ENCODE measurements at regions not wholly inside any gene's neighbourhood (a gene's known extent, or its start where the extent isn't known, plus 50 kb on each side); places are given as distances from the start of the nearest gene placed in this dataset.

DNA sequence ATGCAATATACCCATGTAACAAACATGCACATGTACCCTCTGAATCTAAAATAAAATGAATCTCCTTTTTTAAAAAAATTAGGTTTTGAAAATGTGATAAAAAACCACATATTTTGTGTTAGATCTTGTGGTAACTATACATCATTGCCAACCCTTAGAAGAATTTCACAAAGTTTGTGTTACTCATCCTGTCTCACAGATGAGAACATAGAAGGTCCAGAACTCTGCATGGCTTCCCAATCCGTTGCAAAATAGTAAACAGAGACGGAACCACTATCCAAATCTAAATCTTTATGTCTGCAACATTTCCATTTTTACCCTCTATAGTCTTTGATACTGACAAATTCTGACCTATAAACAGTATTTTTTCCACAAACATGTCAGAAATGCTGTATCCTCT is 759.9 kb downstream of the KCNJ2 start:
- no peaks in the 10 kb centered on the region for H3K4me1 ChIP-seq (ENCODE audit: insufficient read depth, low read length, severe bottlenecking)
- no peak overlapping the region for H3K27ac ChIP-seq (ENCODE audit: low read depth, low read length, poor library complexity, severe bottlenecking)
- H4K20me1 ChIP-seq (ENCODE audit: insufficient read depth, low read length), result no peaks in the 10 kb centered on the region; the same call in 1 of the 2 replicates
- H3K9me2 ChIP-seq (ENCODE audit: low read depth, low read length), result no peaks in the 10 kb centered on the region
- no peaks in the 10 kb centered on the region for H3K79me2 ChIP-seq (ENCODE audit: insufficient read depth, low read length)
- no peak overlapping the region for H3K9ac ChIP-seq (ENCODE audit: low read length)
- no peak overlapping the region for H2AFZ ChIP-seq (ENCODE audit: low read length)
- H3K4me3 ChIP-seq (ENCODE audit: low read depth, low read length, poor library complexity, severe bottlenecking), result no peak overlapping the region
- H3F3A ChIP-seq (ENCODE audit: insufficient read depth, low read length), result no peaks in the 10 kb centered on the region
- no peaks in the 10 kb centered on the region for H3K36me3 ChIP-seq (ENCODE audit: insufficient read depth, low read length)
- H3K4me2 ChIP-seq (ENCODE audit: low read length), result no peak overlapping the region
- no peaks in the 10 kb centered on the region for H3K27me3 ChIP-seq (ENCODE audit: insufficient read depth, low read length)
- TF ChIP-seq, protein P1, sequence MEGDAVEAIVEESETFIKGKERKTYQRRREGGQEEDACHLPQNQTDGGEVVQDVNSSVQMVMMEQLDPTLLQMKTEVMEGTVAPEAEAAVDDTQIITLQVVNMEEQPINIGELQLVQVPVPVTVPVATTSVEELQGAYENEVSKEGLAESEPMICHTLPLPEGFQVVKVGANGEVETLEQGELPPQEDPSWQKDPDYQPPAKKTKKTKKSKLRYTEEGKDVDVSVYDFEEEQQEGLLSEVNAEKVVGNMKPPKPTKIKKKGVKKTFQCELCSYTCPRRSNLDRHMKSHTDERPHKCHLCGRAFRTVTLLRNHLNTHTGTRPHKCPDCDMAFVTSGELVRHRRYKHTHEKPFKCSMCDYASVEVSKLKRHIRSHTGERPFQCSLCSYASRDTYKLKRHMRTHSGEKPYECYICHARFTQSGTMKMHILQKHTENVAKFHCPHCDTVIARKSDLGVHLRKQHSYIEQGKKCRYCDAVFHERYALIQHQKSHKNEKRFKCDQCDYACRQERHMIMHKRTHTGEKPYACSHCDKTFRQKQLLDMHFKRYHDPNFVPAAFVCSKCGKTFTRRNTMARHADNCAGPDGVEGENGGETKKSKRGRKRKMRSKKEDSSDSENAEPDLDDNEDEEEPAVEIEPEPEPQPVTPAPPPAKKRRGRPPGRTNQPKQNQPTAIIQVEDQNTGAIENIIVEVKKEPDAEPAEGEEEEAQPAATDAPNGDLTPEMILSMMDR (IDR thresholded peaks at IDR 0.05; ENCODE audit: low read length), result no peak
- TF ChIP-seq EZH2 (IDR thresholded peaks at IDR 0.05; ENCODE audit: borderline replicate concordance, low read length), result no peak
- no peaks in the 10 kb centered on the region for H3K9me3 ChIP-seq (ENCODE audit: low read length)

DNA sequence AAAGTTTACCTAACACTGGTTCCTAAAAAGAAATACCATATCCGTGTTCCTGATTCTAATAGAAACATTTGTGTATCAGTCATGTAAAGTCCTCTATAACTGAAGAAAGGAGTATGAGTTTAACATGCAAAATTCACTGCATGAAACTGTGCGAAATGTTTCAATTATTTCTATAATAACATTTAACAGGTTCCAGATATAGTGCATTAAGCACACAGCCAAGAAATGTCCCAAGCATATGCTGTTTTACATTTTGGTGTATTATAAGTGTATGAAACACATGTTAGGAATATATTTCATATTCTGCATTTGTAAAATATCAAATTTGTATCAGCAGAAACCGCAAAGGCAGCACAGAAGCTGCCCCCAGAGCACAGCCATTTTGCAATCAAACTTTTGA is 764.9 kb downstream of the KCNJ2 start:
- no peak overlapping the region for H3K4me2 ChIP-seq (ENCODE audit: low read length)
- no peaks in the 10 kb centered on the region for H3K9me3 ChIP-seq (ENCODE audit: low read length)
- no peaks in the 10 kb centered on the region for H3K9me2 ChIP-seq (ENCODE audit: low read depth, low read length)
- no peaks in the 10 kb centered on the region for H3K27me3 ChIP-seq (ENCODE audit: insufficient read depth, low read length)
- H2AFZ ChIP-seq (ENCODE audit: low read length), result no peak overlapping the region
- no peak overlapping the region for H3K4me3 ChIP-seq (ENCODE audit: low read depth, low read length, poor library complexity, severe bottlenecking)
- H3F3A ChIP-seq (ENCODE audit: insufficient read depth, low read length), result no peaks in the 10 kb centered on the region
- TF ChIP-seq, protein P1 (IDR thresholded peaks at IDR 0.05; ENCODE audit: low read length), result no peak
- TF ChIP-seq EZH2 (IDR thresholded peaks at IDR 0.05; ENCODE audit: borderline replicate concordance, low read length), result no peak
- H4K20me1 ChIP-seq (ENCODE audit: insufficient read depth, low read length), result no peaks in the 10 kb centered on the region
- no peaks in the 10 kb centered on the region for H3K36me3 ChIP-seq (ENCODE audit: insufficient read depth, low read length)
- H3K79me2 ChIP-seq (ENCODE audit: insufficient read depth, low read length), result no peaks in the 10 kb centered on the region
- H3K27ac ChIP-seq (ENCODE audit: low read depth, low read length, poor library complexity, severe bottlenecking), result no peak overlapping the region
- no peaks in the 10 kb centered on the region for H3K4me1 ChIP-seq (ENCODE audit: insufficient read depth, low read length, severe bottlenecking)
- no peak overlapping the region for H3K9ac ChIP-seq (ENCODE audit: low read length)

DNA sequence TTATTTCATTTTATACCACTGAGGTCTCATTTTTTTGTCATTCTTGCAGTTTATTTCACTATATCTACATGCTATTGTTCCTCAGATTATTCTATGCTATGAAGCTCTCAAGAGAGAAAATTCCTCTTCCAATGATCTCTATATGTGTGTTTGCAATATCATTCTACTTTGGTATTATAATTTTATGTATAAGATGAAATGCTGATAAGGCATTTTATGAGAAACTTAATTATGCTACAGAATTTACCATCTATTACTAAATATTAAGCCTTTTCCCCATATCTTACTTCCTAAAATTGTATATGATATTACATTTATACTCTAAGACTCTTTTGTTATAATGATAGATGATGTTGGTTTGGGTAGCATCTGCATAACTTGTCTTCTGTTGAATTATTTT is 765.5 kb downstream of the KCNJ2 start:
- Histone ChIP-seq H2AFZ (ENCODE audit: low read length) (no peak overlapping the region), H3F3A (ENCODE audit: insufficient read depth, low read length) (no peaks in the 10 kb centered on the region), H3K9me2 (ENCODE audit: low read depth, low read length) (no peaks in the 10 kb centered on the region), H3K27ac (ENCODE audit: low read depth, low read length, poor library complexity, severe bottlenecking) (no peak overlapping the region), H3K4me3 (ENCODE audit: low read depth, low read length, poor library complexity, severe bottlenecking) (no peak overlapping the region), H3K79me2 (ENCODE audit: insufficient read depth, low read length) (no peaks in the 10 kb centered on the region), H3K4me1 (ENCODE audit: insufficient read depth, low read length, severe bottlenecking) (no peaks in the 10 kb centered on the region), H3K9me3 (ENCODE audit: low read length) (no peaks in the 10 kb centered on the region), H3K4me2 (ENCODE audit: low read length) (no peak overlapping the region), H3K9ac (ENCODE audit: low read length) (no peak overlapping the region), H3K36me3 (ENCODE audit: insufficient read depth, low read length) (no peaks in the 10 kb centered on the region), H3K27me3 (ENCODE audit: insufficient read depth, low read length) (no peaks in the 10 kb centered on the region), H4K20me1 (ENCODE audit: insufficient read depth, low read length) (no peaks in the 10 kb centered on the region)
- TF ChIP-seq, protein P1 (IDR thresholded peaks at IDR 0.05; ENCODE audit: low read length), result no peak
- no peak for TF ChIP-seq EZH2 (IDR thresholded peaks at IDR 0.05; ENCODE audit: borderline replicate concordance, low read length)

All from OCI-LY1 (cell line).